ENCODE measurements at regions not wholly inside any gene's neighbourhood (a gene's known extent, or its start where the extent isn't known, plus 50 kb on each side); places are given as distances from the start of the nearest gene placed in this dataset.
"Not testable (repeated sequence)": the region's sequence is repeated elsewhere in the genome, so short reads cannot be mapped to it uniquely, and the experiment has no call there.

GRCh38 chr10:33869481-33869880 is 535.0 kb upstream of the NRP1 start:
- H3K36me3 ChIP-seq (ENCODE audit: control insufficient read depth, insufficient read depth, low read length) = no peaks in the 10 kb centered on the region
- H3K4me3 ChIP-seq (ENCODE audit: low read depth, low read length) = no peak overlapping the region
- Mint-ChIP-seq H3K4me1 (ENCODE audit: low read depth, unreplicated experiment) (peaks cover 19% of the 10 kb centered on the region), H3K4me3 (ENCODE audit: unreplicated experiment) (no peak overlapping the region), H3K9me3 (ENCODE audit: unreplicated experiment) (peaks cover 15% of the 10 kb centered on the region), H3K27ac (ENCODE audit: unreplicated experiment) (no peak overlapping the region), H3K36me3 (ENCODE audit: insufficient read depth, unreplicated experiment) (no peaks in the 10 kb centered on the region), H3K27me3 (ENCODE audit: insufficient read depth, unreplicated experiment) (no peaks in the 10 kb centered on the region)
- ChIA-PET POLR2A (no interaction called here), CTCF (no interaction called here)
- intact Hi-C loops (cut with micrococcal nuclease; ENCODE audit: unreplicated experiment) = no loop called here
- no peak for TF ChIP-seq CTCF (IDR thresholded peaks at IDR 0.05; ENCODE audit: insufficient read depth in 1 of 2, low read depth in 1 of 2, low read length in 1 of 2, severe bottlenecking in 1 of 2, unreplicated experiment in 1 of 2)
- BruUV-seq (replicated peaks) = no TSS peak
- no peaks in the 10 kb centered on the region for H3K9me3 ChIP-seq
- no peaks in the 10 kb centered on the region for H3K27me3 ChIP-seq (replicated peaks; ENCODE audit: control insufficient read depth, insufficient read depth, low read length)
- H3K4me1 ChIP-seq = no peaks in the 10 kb centered on the region
- no peak for DNase-seq

DNA sequence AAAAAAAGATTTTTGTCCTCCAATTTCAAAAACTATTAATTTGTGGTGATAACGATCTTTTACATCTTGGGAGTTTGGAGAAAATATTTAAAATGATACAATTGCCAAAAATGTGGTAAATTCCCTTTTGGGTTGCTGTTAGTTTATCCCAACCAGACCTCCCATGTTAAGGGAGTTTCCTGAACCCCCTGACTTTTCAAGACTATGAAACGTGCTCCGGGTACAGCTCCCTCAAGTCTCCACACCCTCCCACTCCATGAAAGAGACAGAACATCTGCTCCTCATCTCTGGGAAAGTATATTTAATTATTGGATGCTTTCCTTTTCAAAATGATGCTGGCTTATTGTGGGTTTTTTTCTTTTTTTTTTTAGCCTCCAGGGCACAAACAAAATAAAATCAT is 534.6 kb upstream of the NRP1 start:
- H3K36me3 ChIP-seq (ENCODE audit: control insufficient read depth, insufficient read depth, low read length) = no peaks in the 10 kb centered on the region
- H3K27me3 ChIP-seq (replicated peaks; ENCODE audit: control insufficient read depth, insufficient read depth, low read length) = no peaks in the 10 kb centered on the region
- ChIA-PET CTCF (no interaction called here), POLR2A (interaction anchor here (0.5 kb wide), 1 partner anchor 742 kb away, joined by 3 read pairs; no protein-coding TSS in a partner anchor)
- no peaks in the 10 kb centered on the region for H3K9me3 ChIP-seq
- no peak overlapping the region for H3K4me3 Mint-ChIP-seq (ENCODE audit: unreplicated experiment)
- H3K36me3 Mint-ChIP-seq (ENCODE audit: insufficient read depth, unreplicated experiment) = no peaks in the 10 kb centered on the region
- no TSS peak for BruUV-seq (replicated peaks)
- H3K27ac Mint-ChIP-seq (ENCODE audit: unreplicated experiment) = no peak overlapping the region
- no peaks in the 10 kb centered on the region for H3K4me1 ChIP-seq
- no peak for TF ChIP-seq CTCF (IDR thresholded peaks at IDR 0.05; ENCODE audit: insufficient read depth in 1 of 2, low read depth in 1 of 2, low read length in 1 of 2, severe bottlenecking in 1 of 2, unreplicated experiment in 1 of 2)
- peaks cover 19% of the 10 kb centered on the region for H3K4me1 Mint-ChIP-seq (ENCODE audit: low read depth, unreplicated experiment)
- intact Hi-C loops (cut with micrococcal nuclease; ENCODE audit: unreplicated experiment) = no loop called here
- H3K4me3 ChIP-seq (ENCODE audit: low read depth, low read length) = no peak overlapping the region
- no peaks in the 10 kb centered on the region for H3K27me3 Mint-ChIP-seq (ENCODE audit: insufficient read depth, unreplicated experiment)
- no peak for DNase-seq
- H3K9me3 Mint-ChIP-seq (ENCODE audit: unreplicated experiment) = peaks cover 15% of the 10 kb centered on the region

DNA sequence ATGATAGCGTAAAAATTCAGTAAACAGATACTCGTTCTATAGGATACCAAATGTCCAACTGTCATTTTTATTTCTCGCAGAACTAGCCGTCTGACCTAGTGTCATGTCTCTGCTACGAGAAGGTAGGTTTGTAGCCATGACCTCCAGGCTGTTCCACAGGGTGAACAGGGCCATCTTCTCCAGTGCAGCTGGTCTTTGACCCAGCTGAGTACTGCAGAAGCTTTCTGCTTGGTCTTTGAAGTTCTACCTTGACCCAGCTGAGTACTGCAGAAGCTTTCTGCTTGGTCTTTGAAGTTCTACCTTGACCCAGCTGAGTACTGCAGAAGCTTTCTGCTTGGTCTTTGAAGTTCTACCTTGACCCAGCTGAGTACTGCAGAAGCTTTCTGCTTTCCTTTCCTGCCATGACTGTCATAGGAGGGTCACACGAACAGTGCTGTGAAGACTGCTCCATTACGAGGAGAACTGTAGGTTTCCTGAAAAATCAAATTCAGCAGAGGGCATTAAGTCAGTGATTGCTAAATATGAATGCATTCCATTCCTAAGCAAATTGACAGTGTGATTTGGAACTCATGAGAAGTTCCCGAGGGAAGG is 532.8 kb upstream of the NRP1 start:
- POLR2A ChIA-PET; H3K4me1 ChIP-seq; H3K27me3 ChIP-seq (replicated peaks; ENCODE audit: control insufficient read depth, insufficient read depth, low read length); DNase-seq; H3K27me3 Mint-ChIP-seq (ENCODE audit: insufficient read depth, unreplicated experiment); H3K9me3 ChIP-seq; H3K36me3 Mint-ChIP-seq (ENCODE audit: insufficient read depth, unreplicated experiment); H3K4me3 ChIP-seq (ENCODE audit: low read depth, low read length); intact Hi-C loops (cut with micrococcal nuclease; ENCODE audit: unreplicated experiment); BruUV-seq (replicated peaks); H3K27ac Mint-ChIP-seq (ENCODE audit: unreplicated experiment); CTCF ChIA-PET; H3K36me3 ChIP-seq (ENCODE audit: control insufficient read depth, insufficient read depth, low read length); H3K4me3 Mint-ChIP-seq (ENCODE audit: unreplicated experiment): not testable (repeated sequence)
- H3K9me3 Mint-ChIP-seq (ENCODE audit: unreplicated experiment) = peaks cover 15% of the 10 kb centered on the region
- H3K4me1 Mint-ChIP-seq (ENCODE audit: low read depth, unreplicated experiment) = peaks cover 19% of the 10 kb centered on the region

DNA sequence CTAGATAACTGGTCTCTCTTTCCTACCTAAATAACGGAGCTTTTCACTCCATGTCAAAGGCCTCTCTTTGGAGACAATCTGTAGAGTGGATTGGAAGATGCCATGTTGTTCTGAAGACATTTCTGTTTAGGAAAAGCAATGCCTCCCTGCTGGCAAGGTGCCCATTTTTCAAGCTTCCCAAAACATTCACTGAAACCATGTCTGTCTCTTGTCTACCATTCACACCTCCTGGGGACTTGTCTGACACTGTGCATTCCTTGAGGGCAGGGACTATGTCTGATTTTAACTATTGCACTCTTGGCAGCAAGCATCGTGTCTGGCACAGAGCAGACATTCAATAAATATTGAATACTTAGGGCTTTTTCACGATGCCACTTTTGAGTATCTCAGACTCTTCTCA is 528.9 kb upstream of the NRP1 start:
- intact Hi-C loops (cut with micrococcal nuclease; ENCODE audit: unreplicated experiment) = no loop called here
- DNase-seq = no peak
- H3K27me3 Mint-ChIP-seq (ENCODE audit: insufficient read depth, unreplicated experiment) = no peaks in the 10 kb centered on the region
- no peaks in the 10 kb centered on the region for H3K36me3 Mint-ChIP-seq (ENCODE audit: insufficient read depth, unreplicated experiment)
- H3K36me3 ChIP-seq (ENCODE audit: control insufficient read depth, insufficient read depth, low read length) = no peaks in the 10 kb centered on the region
- POLR2A ChIA-PET = no interaction called here
- no peak overlapping the region for H3K27ac Mint-ChIP-seq (ENCODE audit: unreplicated experiment)
- CTCF ChIA-PET = no interaction called here
- no peaks in the 10 kb centered on the region for H3K4me1 Mint-ChIP-seq (ENCODE audit: low read depth, unreplicated experiment)
- H3K9me3 Mint-ChIP-seq (ENCODE audit: unreplicated experiment) = peaks cover 15% of the 10 kb centered on the region
- BruUV-seq (replicated peaks) = no TSS peak
- no peaks in the 10 kb centered on the region for H3K4me1 ChIP-seq
- H3K27me3 ChIP-seq (replicated peaks; ENCODE audit: control insufficient read depth, insufficient read depth, low read length) = no peaks in the 10 kb centered on the region
- no peak for TF ChIP-seq CTCF (IDR thresholded peaks at IDR 0.05; ENCODE audit: insufficient read depth in 1 of 2, low read depth in 1 of 2, low read length in 1 of 2, severe bottlenecking in 1 of 2, unreplicated experiment in 1 of 2)
- H3K4me3 Mint-ChIP-seq (ENCODE audit: unreplicated experiment) = no peak overlapping the region
- no peaks in the 10 kb centered on the region for H3K9me3 ChIP-seq
- no peak overlapping the region for H3K4me3 ChIP-seq (ENCODE audit: low read depth, low read length)

Measured in Caco-2 (cell line).